ENCODE measurements at regions not wholly inside any gene's neighbourhood (a gene's known extent, or its start where the extent isn't known, plus 50 kb on each side); places are given as distances from the start of the nearest gene placed in this dataset.

- TF ChIP-seq POLR2A (IDR thresholded peaks at IDR 0.05) (no peak), CTCF (IDR thresholded peaks at IDR 0.05) (peak; percentile 9 to 74 (median 54)), POLR2AphosphoS5 (IDR thresholded peaks at IDR 0.05) (no peak)
Observed at GRCh38 chr15:35289024-35289617, 204.0 kb upstream of the NANOGP8 start.

Measured in prostate gland (tissue), 2 donors.